ENCODE measurements at regions not wholly inside any gene's neighbourhood (a gene's known extent, or its start where the extent isn't known, plus 50 kb on each side); places are given as distances from the start of the nearest gene placed in this dataset.

GRCh38 chr2:71880846-71881610, 266.6 kb downstream of the CYP26B1 start:
- H3K4me3 ChIP-seq (ENCODE audit: low read depth, low read length) = no peak overlapping the region
- no peak for TF ChIP-seq CTCF (IDR thresholded peaks at IDR 0.05; ENCODE audit: low read depth, low read length, missing control alignments)
- no peak for DNase-seq (ENCODE audit: low read depth)
- in situ Hi-C loops (cut with HindIII; ENCODE audit: low sequenced_read_pairs) = no loop called here

- no peak for DNase-seq (ENCODE audit: low read depth)
- TF ChIP-seq CTCF (IDR thresholded peaks at IDR 0.05; ENCODE audit: low read depth, low read length, missing control alignments) = no peak
- no peak overlapping the region for H3K4me3 ChIP-seq (ENCODE audit: low read depth, low read length)
- in situ Hi-C loops (cut with HindIII; ENCODE audit: low sequenced_read_pairs) = no loop called here
These were observed 267.4 kb downstream of the CYP26B1 start for GRCh38 chr2:71880287-71880686.

GRCh38 chr2:71879509-71880184, 268.0 kb downstream of the CYP26B1 start:
- no peak for TF ChIP-seq CTCF (IDR thresholded peaks at IDR 0.05; ENCODE audit: low read depth, low read length, missing control alignments)
- in situ Hi-C loops (cut with HindIII; ENCODE audit: low sequenced_read_pairs) = no loop called here
- no peak for DNase-seq (ENCODE audit: low read depth)

GRCh38 chr2:71878626-71879508, 268.8 kb downstream of the CYP26B1 start:
- no peak for DNase-seq (ENCODE audit: low read depth)
- in situ Hi-C loops (cut with HindIII; ENCODE audit: low sequenced_read_pairs) = no loop called here
- H3K4me3 ChIP-seq (ENCODE audit: low read depth, low read length) = no peak overlapping the region
- no peak for TF ChIP-seq CTCF (IDR thresholded peaks at IDR 0.05; ENCODE audit: low read depth, low read length, missing control alignments)

More at GRCh38 chr2:71879509-71880184, 268.0 kb downstream of the CYP26B1 start:
- no peak overlapping the region for H3K4me3 ChIP-seq (ENCODE audit: low read depth, low read length)

- no peak overlapping the region for H3K4me3 ChIP-seq (ENCODE audit: low read depth, low read length)
- no peak for DNase-seq (ENCODE audit: low read depth)
- no peak for TF ChIP-seq CTCF (IDR thresholded peaks at IDR 0.05; ENCODE audit: low read depth, low read length, missing control alignments)
- in situ Hi-C loops (cut with HindIII; ENCODE audit: low sequenced_read_pairs) = no loop called here
These were observed 270.0 kb downstream of the CYP26B1 start for GRCh38 chr2:71877636-71878035.
